AG10803 (cell line): ENCODE measurements at regions not wholly inside any gene's neighbourhood (a gene's known extent, or its start where the extent isn't known, plus 50 kb on each side); places are given as distances from the start of the nearest gene placed in this dataset.
A peak's percentile ranks its signal among the peaks of the same experiment; 100 is the strongest.

Source experiments
- DNase-seq: peaks from one replicate; pipeline ENCODE4 v3.0.0; 2010; ENCODE audit warnings: low read depth
- H3K4me3 ChIP-seq: 2 replicates; pipeline ENCODE4 v1.5.1; 2011; ENCODE audit warnings: mild to moderate bottlenecking, low read length, control low read depth
- CTCF ChIP-seq: conservative IDR thresholded peaks from 2 replicates; pipeline ENCODE4 v1.5.1; 2011; ENCODE audit warnings: mild to moderate bottlenecking, low read length, control low read depth, inconsistent platforms

GRCh38 chr16:63737633-63738032 lies 1384.2 kb downstream of the CDH11 start:
- DNase-seq, result no peak
- TF ChIP-seq CTCF, result no peak
- H3K4me3 ChIP-seq, result no peak overlapping the region

- no peak overlapping the region for H3K4me3 ChIP-seq
- DNase-seq, result no peak
- TF ChIP-seq CTCF, result no peak
Measured at GRCh38 chr16:63735456-63735855, 1386.4 kb downstream of the CDH11 start.

GRCh38 chr16:63720848-63721247 lies 1401.0 kb downstream of the CDH11 start:
- no peak for DNase-seq
- TF ChIP-seq CTCF, result peak; percentile 48
- no peak overlapping the region for H3K4me3 ChIP-seq

GRCh38 chr16:63719926-63720325 lies 1401.9 kb downstream of the CDH11 start:
- DNase-seq, result no peak
- no peak overlapping the region for H3K4me3 ChIP-seq
- no peak for TF ChIP-seq CTCF

GRCh38 chr16:63717806-63718205 lies 1404.1 kb downstream of the CDH11 start:
- DNase-seq, result no peak
- no peak for TF ChIP-seq CTCF
- no peak overlapping the region for H3K4me3 ChIP-seq

- TF ChIP-seq CTCF, result no peak
- no peak overlapping the region for H3K4me3 ChIP-seq
- DNase-seq, result no peak
Measured at GRCh38 chr16:63714876-63715275, 1407.0 kb downstream of the CDH11 start.

GRCh38 chr16:63712725-63713124 lies 1409.1 kb downstream of the CDH11 start:
- TF ChIP-seq CTCF, result no peak
- no peak for DNase-seq
- H3K4me3 ChIP-seq, result no peak overlapping the region
